Pulmonary artery endothelial cell (primary cell): ENCODE measurements at regions not wholly inside any gene's neighbourhood (a gene's known extent, or its start where the extent isn't known, plus 50 kb on each side); places are given as distances from the start of the nearest gene placed in this dataset.

ENCODE experiments used
- DNase-seq: peaks from one replicate; pipeline ENCODE4 v3.0.0-alpha.2; 2011; ENCODE audit warnings: low read depth, low spot score

GRCh38 chr14:101191101-101191720 lies 287.7 kb upstream of the RTL1 start:
- DNase-seq, result no peak

GRCh38 chr14:101191721-101192660 lies 288.5 kb upstream of the RTL1 start:
- DNase-seq, result no peak

- DNase-seq, result no peak
Observed at GRCh38 chr14:101192661-101193000, 289.1 kb upstream of the RTL1 start.

GRCh38 chr14:101193106-101193844 lies 289.8 kb upstream of the RTL1 start:
- no peak for DNase-seq

GRCh38 chr14:101193845-101194372 lies 290.4 kb upstream of the RTL1 start:
- no peak for DNase-seq

- DNase-seq, result no peak
Observed at GRCh38 chr14:101194373-101195308, 291.1 kb upstream of the RTL1 start.

- DNase-seq, result no peak
Observed at GRCh38 chr14:101195309-101195901, 291.9 kb upstream of the RTL1 start.

GRCh38 chr14:101196051-101196712 lies 292.7 kb upstream of the RTL1 start:
- no peak for DNase-seq

- DNase-seq, result no peak
Observed at GRCh38 chr14:101196795-101197590, 293.5 kb upstream of the RTL1 start.

GRCh38 chr14:101197595-101198397 lies 294.3 kb upstream of the RTL1 start:
- no peak for DNase-seq

- DNase-seq, result no peak
Observed at GRCh38 chr14:101198398-101199027, 295.0 kb upstream of the RTL1 start.

- DNase-seq, result no peak
Observed at GRCh38 chr14:101199028-101199770, 295.7 kb upstream of the RTL1 start.

GRCh38 chr14:101200008-101200649 lies 296.6 kb upstream of the RTL1 start:
- DNase-seq, result no peak

- DNase-seq, result no peak
Observed at GRCh38 chr14:101200650-101201516, 297.4 kb upstream of the RTL1 start.

GRCh38 chr14:101201535-101202151 lies 298.1 kb upstream of the RTL1 start:
- DNase-seq, result no peak
